HG03571 (cell line): ENCODE measurements at regions not wholly inside any gene's neighbourhood (a gene's known extent, or its start where the extent isn't known, plus 50 kb on each side); places are given as distances from the start of the nearest gene placed in this dataset.

Experiments
- ATAC-seq: cut with Tn5 transposase; IDR thresholded peaks from one replicate; pipeline ENCODE4 v1.9.1; 2021; ENCODE audit not compliant: unreplicated experiment

- ATAC-seq: no peak
These were observed 74.7 kb upstream of the IFNAR2 start for GRCh38 chr21:33155005-33155404.

GRCh38 chr21:33155422-33155821 lies 74.3 kb upstream of the IFNAR2 start:
- no peak for ATAC-seq

GRCh38 chr21:33157303-33157702 lies 72.4 kb upstream of the IFNAR2 start:
- ATAC-seq: no peak

- no peak for ATAC-seq
These were observed 71.1 kb upstream of the IFNAR2 start for GRCh38 chr21:33158654-33159053.

GRCh38 chr21:33162436-33162951 lies 67.2 kb upstream of the IFNAR2 start:
- no peak for ATAC-seq

GRCh38 chr21:33168886-33169285 lies 60.9 kb upstream of the IFNAR2 start:
- ATAC-seq: no peak

- no peak for ATAC-seq
These were observed 60.4 kb upstream of the IFNAR2 start for GRCh38 chr21:33169359-33169758.

GRCh38 chr21:33171616-33172169 lies 58.0 kb upstream of the IFNAR2 start:
- no peak for ATAC-seq

- ATAC-seq: no peak
These were observed 55.0 kb upstream of the IFNAR2 start for GRCh38 chr21:33174756-33175155.
